ENCODE measurements at regions not wholly inside any gene's neighbourhood (a gene's known extent, or its start where the extent isn't known, plus 50 kb on each side); places are given as distances from the start of the nearest gene placed in this dataset.

DNA sequence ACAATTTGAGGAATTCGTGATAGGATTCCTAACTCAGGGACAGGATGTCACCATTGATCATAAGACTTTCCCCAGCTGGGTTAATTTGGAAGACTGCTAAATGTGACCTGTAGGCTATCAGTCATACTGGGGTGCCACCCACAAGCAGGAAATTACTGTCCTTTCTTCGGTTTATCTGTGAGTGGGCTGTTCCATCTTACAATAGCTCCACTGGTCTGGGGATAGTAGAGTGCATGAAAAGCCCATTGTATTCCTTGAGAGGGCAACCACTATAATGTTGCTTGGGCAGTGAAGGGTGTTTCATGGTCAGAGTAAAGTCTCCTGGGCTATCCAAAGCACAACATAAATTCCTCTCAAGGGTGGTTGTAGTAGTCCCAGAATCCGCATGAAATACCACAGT is 1523.0 kb upstream of the B3GALT2 start:
- TF ChIP-seq, protein P1, sequence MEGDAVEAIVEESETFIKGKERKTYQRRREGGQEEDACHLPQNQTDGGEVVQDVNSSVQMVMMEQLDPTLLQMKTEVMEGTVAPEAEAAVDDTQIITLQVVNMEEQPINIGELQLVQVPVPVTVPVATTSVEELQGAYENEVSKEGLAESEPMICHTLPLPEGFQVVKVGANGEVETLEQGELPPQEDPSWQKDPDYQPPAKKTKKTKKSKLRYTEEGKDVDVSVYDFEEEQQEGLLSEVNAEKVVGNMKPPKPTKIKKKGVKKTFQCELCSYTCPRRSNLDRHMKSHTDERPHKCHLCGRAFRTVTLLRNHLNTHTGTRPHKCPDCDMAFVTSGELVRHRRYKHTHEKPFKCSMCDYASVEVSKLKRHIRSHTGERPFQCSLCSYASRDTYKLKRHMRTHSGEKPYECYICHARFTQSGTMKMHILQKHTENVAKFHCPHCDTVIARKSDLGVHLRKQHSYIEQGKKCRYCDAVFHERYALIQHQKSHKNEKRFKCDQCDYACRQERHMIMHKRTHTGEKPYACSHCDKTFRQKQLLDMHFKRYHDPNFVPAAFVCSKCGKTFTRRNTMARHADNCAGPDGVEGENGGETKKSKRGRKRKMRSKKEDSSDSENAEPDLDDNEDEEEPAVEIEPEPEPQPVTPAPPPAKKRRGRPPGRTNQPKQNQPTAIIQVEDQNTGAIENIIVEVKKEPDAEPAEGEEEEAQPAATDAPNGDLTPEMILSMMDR (IDR thresholded peaks at IDR 0.05): no peak
- TF ChIP-seq EP300 (IDR thresholded peaks at IDR 0.05) (no peak), POLR2A (IDR thresholded peaks at IDR 0.05) (no peak)
